ENCODE measurements at regions not wholly inside any gene's neighbourhood (a gene's known extent, or its start where the extent isn't known, plus 50 kb on each side); places are given as distances from the start of the nearest gene placed in this dataset.
"Not testable (repeated sequence)": the region's sequence is repeated elsewhere in the genome, so short reads cannot be mapped to it uniquely, and the experiment has no call there.

- DNase-seq (ENCODE audit: low spot score) = not testable (repeated sequence)
Observed at GRCh38 chr17:21514567-21514966, 138.4 kb downstream of the KCNJ12 start.

- peak; percentile 18 for DNase-seq (ENCODE audit: low spot score)
Observed at GRCh38 chr17:21517538-21518293, 141.6 kb downstream of the KCNJ12 start.

- peak; percentile 13 for DNase-seq (ENCODE audit: low spot score)
Observed at GRCh38 chr17:21522755-21523336, 146.7 kb downstream of the KCNJ12 start.

GRCh38 chr17:21523497-21524210, 147.5 kb downstream of the KCNJ12 start:
- DNase-seq (ENCODE audit: low spot score) = peak; percentile 32

- peak; percentile 32 for DNase-seq (ENCODE audit: low spot score)
Observed at GRCh38 chr17:21524211-21524591, 148.0 kb downstream of the KCNJ12 start.

GRCh38 chr17:21525464-21526130, 149.4 kb downstream of the KCNJ12 start:
- peak; percentile 32 for DNase-seq (ENCODE audit: low spot score)

- DNase-seq (ENCODE audit: low spot score) = peak; percentile 29
Observed at GRCh38 chr17:21528031-21528695, 152.0 kb downstream of the KCNJ12 start.

GRCh38 chr17:21530311-21530710, 154.2 kb downstream of the KCNJ12 start:
- DNase-seq (ENCODE audit: low spot score) = no peak

GRCh38 chr17:21530841-21531240, 154.7 kb downstream of the KCNJ12 start:
- no peak for DNase-seq (ENCODE audit: low spot score)

GRCh38 chr17:21532763-21533385, 156.7 kb downstream of the KCNJ12 start:
- no peak for DNase-seq (ENCODE audit: low spot score)

GRCh38 chr17:21535686-21536375, 156.5 kb upstream of the KCNJ18 start:
- DNase-seq (ENCODE audit: low spot score) = no peak

- no peak for DNase-seq (ENCODE audit: low spot score)
Observed at GRCh38 chr17:21537302-21537701, 155.0 kb upstream of the KCNJ18 start.

GRCh38 chr17:21538615-21539014, 153.7 kb upstream of the KCNJ18 start:
- no peak for DNase-seq (ENCODE audit: low spot score)

GRCh38 chr17:21539146-21539545, 153.2 kb upstream of the KCNJ18 start:
- DNase-seq (ENCODE audit: low spot score) = no peak

GRCh38 chr17:21540502-21540901, 151.8 kb upstream of the KCNJ18 start:
- DNase-seq (ENCODE audit: low spot score) = no peak

- DNase-seq (ENCODE audit: low spot score) = no peak
Observed at GRCh38 chr17:21542070-21542469, 150.3 kb upstream of the KCNJ18 start.

GRCh38 chr17:21542991-21543390, 149.3 kb upstream of the KCNJ18 start:
- DNase-seq (ENCODE audit: low spot score) = no peak

- no peak for DNase-seq (ENCODE audit: low spot score)
Observed at GRCh38 chr17:21545064-21545463, 147.3 kb upstream of the KCNJ18 start.

GRCh38 chr17:21548236-21548635, 144.1 kb upstream of the KCNJ18 start:
- no peak for DNase-seq (ENCODE audit: low spot score)

- no peak for DNase-seq (ENCODE audit: low spot score)
Observed at GRCh38 chr17:21549107-21549687, 143.1 kb upstream of the KCNJ18 start.
